ENCODE measurements at regions not wholly inside any gene's neighbourhood (a gene's known extent, or its start where the extent isn't known, plus 50 kb on each side); places are given as distances from the start of the nearest gene placed in this dataset.

- Histone ChIP-seq H3K9me3 (ENCODE audit: low read length) (no peaks in the 10 kb centered on the region), H3K9ac (ENCODE audit: low read length) (no peak overlapping the region), H3K79me2 (ENCODE audit: insufficient read depth, low read length) (no peaks in the 10 kb centered on the region), H3K36me3 (ENCODE audit: insufficient read depth, low read length) (no peaks in the 10 kb centered on the region), H3K27me3 (ENCODE audit: insufficient read depth, low read length) (no peaks in the 10 kb centered on the region), H3K4me2 (ENCODE audit: low read length) (no peak overlapping the region), H3K9me2 (ENCODE audit: low read depth, low read length) (no peaks in the 10 kb centered on the region), H3K4me1 (ENCODE audit: insufficient read depth, low read length, severe bottlenecking) (no peaks in the 10 kb centered on the region), H3K27ac (ENCODE audit: low read depth, low read length, poor library complexity, severe bottlenecking) (no peak overlapping the region), H3K4me3 (ENCODE audit: low read depth, low read length, poor library complexity, severe bottlenecking) (no peak overlapping the region), H4K20me1 (ENCODE audit: insufficient read depth, low read length) (no peaks in the 10 kb centered on the region), H3F3A (ENCODE audit: insufficient read depth, low read length) (no peaks in the 10 kb centered on the region), H2AFZ (ENCODE audit: low read length) (no peak overlapping the region)
- TF ChIP-seq CTCF (IDR thresholded peaks at IDR 0.05; ENCODE audit: low read length) (no peak), EZH2 (IDR thresholded peaks at IDR 0.05; ENCODE audit: borderline replicate concordance, low read length) (no peak)
Measured at GRCh38 chr5:133687212-133688061, 75.1 kb upstream of the FSTL4 start.

- H3K4me1 ChIP-seq (ENCODE audit: insufficient read depth, low read length, severe bottlenecking): no peaks in the 10 kb centered on the region
- no peak for TF ChIP-seq CTCF (IDR thresholded peaks at IDR 0.05; ENCODE audit: low read length)
- TF ChIP-seq EZH2 (IDR thresholded peaks at IDR 0.05; ENCODE audit: borderline replicate concordance, low read length): no peak
- no peaks in the 10 kb centered on the region for H3F3A ChIP-seq (ENCODE audit: insufficient read depth, low read length)
- H3K9me2 ChIP-seq (ENCODE audit: low read depth, low read length): no peaks in the 10 kb centered on the region
- no peaks in the 10 kb centered on the region for H3K36me3 ChIP-seq (ENCODE audit: insufficient read depth, low read length)
- H4K20me1 ChIP-seq (ENCODE audit: insufficient read depth, low read length): no peaks in the 10 kb centered on the region
- H2AFZ ChIP-seq (ENCODE audit: low read length): no peak overlapping the region
- H3K9ac ChIP-seq (ENCODE audit: low read length): no peak overlapping the region
- no peak overlapping the region for H3K4me3 ChIP-seq (ENCODE audit: low read depth, low read length, poor library complexity, severe bottlenecking)
- no peak overlapping the region for H3K27ac ChIP-seq (ENCODE audit: low read depth, low read length, poor library complexity, severe bottlenecking)
- H3K79me2 ChIP-seq (ENCODE audit: insufficient read depth, low read length): no peaks in the 10 kb centered on the region
- no peaks in the 10 kb centered on the region for H3K9me3 ChIP-seq (ENCODE audit: low read length)
- H3K27me3 ChIP-seq (ENCODE audit: insufficient read depth, low read length): no peaks in the 10 kb centered on the region
- H3K4me2 ChIP-seq (ENCODE audit: low read length): no peak overlapping the region
Measured at GRCh38 chr5:133686566-133686965, 74.2 kb upstream of the FSTL4 start.

- Histone ChIP-seq H3K79me2 (ENCODE audit: insufficient read depth, low read length) (no peaks in the 10 kb centered on the region), H3K9me2 (ENCODE audit: low read depth, low read length) (no peaks in the 10 kb centered on the region), H3K4me3 (ENCODE audit: low read depth, low read length, poor library complexity, severe bottlenecking) (no peak overlapping the region), H2AFZ (ENCODE audit: low read length) (no peak overlapping the region), H3K36me3 (ENCODE audit: insufficient read depth, low read length) (no peaks in the 10 kb centered on the region), H3K9me3 (ENCODE audit: low read length) (no peaks in the 10 kb centered on the region), H3F3A (ENCODE audit: insufficient read depth, low read length) (no peaks in the 10 kb centered on the region), H3K4me2 (ENCODE audit: low read length) (no peak overlapping the region), H3K27ac (ENCODE audit: low read depth, low read length, poor library complexity, severe bottlenecking) (no peak overlapping the region), H3K4me1 (ENCODE audit: insufficient read depth, low read length, severe bottlenecking) (no peaks in the 10 kb centered on the region), H3K9ac (ENCODE audit: low read length) (no peak overlapping the region), H3K27me3 (ENCODE audit: insufficient read depth, low read length) (no peaks in the 10 kb centered on the region), H4K20me1 (ENCODE audit: insufficient read depth, low read length) (no peaks in the 10 kb centered on the region)
- no peak for TF ChIP-seq EZH2 (IDR thresholded peaks at IDR 0.05; ENCODE audit: borderline replicate concordance, low read length)
- no peak for TF ChIP-seq CTCF (IDR thresholded peaks at IDR 0.05; ENCODE audit: low read length)
Measured at GRCh38 chr5:133685402-133686018, 73.2 kb upstream of the FSTL4 start.

Data from OCI-LY1 (cell line).